CD4-positive, alpha-beta T cell (primary cell): ENCODE measurements at regions not wholly inside any gene's neighbourhood (a gene's known extent, or its start where the extent isn't known, plus 50 kb on each side); places are given as distances from the start of the nearest gene placed in this dataset.
"Not testable (repeated sequence)": the region's sequence is repeated elsewhere in the genome, so short reads cannot be mapped to it uniquely, and the experiment has no call there.

Source experiments
- ATAC-seq: fragments of 200-7000 bp; cut with Tn5 transposase; one replicate; pipeline ENCODE4 v1.10.0; 2022; ENCODE audit warnings: mild to moderate bottlenecking; ENCODE audit not compliant: poor library complexity
- CTCF ChIA-PET: fragments of 350-600 bp; sonication (Branson Sonifier 250); formaldehyde crosslinking; loops from one replicate; lab custom pipeline; 2021; ENCODE audit warnings: antibody characterized with exemption, inconsistent platforms; lab: Charles Lee
- POLR2A ChIA-PET: fragments of 350-600 bp; sonication (Branson Sonifier 250); formaldehyde crosslinking; loops from one replicate; lab custom pipeline; 2021; ENCODE audit warnings: antibody characterized with exemption, inconsistent platforms; lab: Charles Lee
- DNase-seq, 14 experiments: peaks; one replicate each; pipeline ENCODE4 v3.0.0-alpha.2; 2013 to 2020; ENCODE audit warnings: mixed read lengths in 2 of 14
- H3K27ac ChIP-seq, 2 donors: one replicate each; pipeline versions ENCODE4 v1.5.1 to v1.7.0; 2013; ENCODE audit warnings: low read length in 2 of 2, low read depth in 1 of 2, mild to moderate bottlenecking in 1 of 2
- H3K27me3 ChIP-seq, 2 experiments: 1 replicate in 1 of 2; 2 replicates in 1 of 2; pipeline versions ENCODE4 v1.6.1 to v1.7.0; 2013; ENCODE audit warnings: low read length in 2 of 2, control low read depth in 1 of 2, mild to moderate bottlenecking in 1 of 2, moderate library complexity in 1 of 2; ENCODE audit not compliant: insufficient read depth in 2 of 2, control insufficient read depth in 1 of 2
- H3K36me3 ChIP-seq: one replicate; pipeline ENCODE4 v1.6.1; 2013; ENCODE audit warnings: low read length, control low read depth; ENCODE audit not compliant: insufficient read depth
- H3K4me1 ChIP-seq: one replicate; pipeline ENCODE4 v1.6.1; 2013; ENCODE audit warnings: low read length, control low read depth; ENCODE audit not compliant: insufficient read depth
- H3K4me3 ChIP-seq: one replicate; pipeline ENCODE4 v1.5.1; 2013; ENCODE audit warnings: mild to moderate bottlenecking, low read length, moderate library complexity
- H3K9me3 ChIP-seq, 2 experiments: 1 replicate in 1 of 2; 2 replicates in 1 of 2; pipeline versions ENCODE4 v1.6.1 to v1.7.0; 2013; ENCODE audit warnings: low read length in 2 of 2, mild to moderate bottlenecking in 2 of 2, control low read depth in 1 of 2, moderate library complexity in 1 of 2; ENCODE audit not compliant: control insufficient read depth in 1 of 2, insufficient read depth in 1 of 2
- H3K27ac Mint-ChIP-seq: one replicate; pipeline ENCODE4 v1.8.0; 2020; ENCODE audit warnings: mixed read lengths
- H3K27me3 Mint-ChIP-seq: one replicate; pipeline ENCODE4 v1.8.0; 2021; ENCODE audit warnings: mixed read lengths
- H3K36me3 Mint-ChIP-seq: one replicate; pipeline ENCODE4 v1.8.0; 2021; ENCODE audit warnings: low read depth, mixed read lengths
- H3K4me1 Mint-ChIP-seq: one replicate; pipeline ENCODE4 v1.8.0; 2021; ENCODE audit warnings: low read depth, mixed read lengths
- H3K4me3 Mint-ChIP-seq: one replicate; pipeline ENCODE4 v1.8.0; 2020; ENCODE audit warnings: mild to moderate bottlenecking, mixed read lengths
- H3K9me3 Mint-ChIP-seq: one replicate; pipeline ENCODE4 v1.8.0; 2020; ENCODE audit warnings: mixed read lengths
- intact Hi-C, 2 experiments: fragments of 100-400 bp; cut with DNase I in 1 of 2; cut with micrococcal nuclease in 1 of 2; formaldehyde crosslinking; loops; one replicate each; pipeline versions ENCODE4 v1.15.1 to v1.9.0; 2023 to 2025; cut with DNase I, micrococcal nuclease

- ATAC-seq, H3K4me3 Mint-ChIP-seq, H3K9me3 Mint-ChIP-seq, POLR2A ChIA-PET, H3K27ac Mint-ChIP-seq, CTCF ChIA-PET, H3K36me3 Mint-ChIP-seq, H3K27me3 Mint-ChIP-seq, H3K4me3 ChIP-seq, H3K36me3 ChIP-seq, H3K27ac ChIP-seq, H3K4me1 ChIP-seq, intact Hi-C loops, H3K27me3 ChIP-seq, H3K4me1 Mint-ChIP-seq: not testable (repeated sequence)
- H3K9me3 ChIP-seq: peaks cover 0 to 41% of the 10 kb centered on the region in 2 experiments
- DNase-seq: peak in 1 of 14 experiments; percentile 29
These were observed 88.1 kb downstream of the KCNJ18 start for GRCh38 chr17:21780293-21780888.

- DNase-seq, H3K27me3 Mint-ChIP-seq, H3K9me3 Mint-ChIP-seq, H3K4me1 ChIP-seq, H3K4me1 Mint-ChIP-seq, H3K27me3 ChIP-seq, intact Hi-C loops, H3K36me3 ChIP-seq, H3K36me3 Mint-ChIP-seq, POLR2A ChIA-PET, ATAC-seq, H3K27ac ChIP-seq, H3K4me3 ChIP-seq, H3K27ac Mint-ChIP-seq, H3K4me3 Mint-ChIP-seq, CTCF ChIA-PET: not testable (repeated sequence)
- peaks cover 0 to 34% of the 10 kb centered on the region in 2 experiments for H3K9me3 ChIP-seq
These were observed 88.8 kb downstream of the KCNJ18 start for GRCh38 chr17:21780919-21781665.

GRCh38 chr17:21781666-21782024, 89.3 kb downstream of the KCNJ18 start:
- H3K4me3 Mint-ChIP-seq, H3K4me1 ChIP-seq, POLR2A ChIA-PET, H3K27ac Mint-ChIP-seq, H3K4me3 ChIP-seq, H3K4me1 Mint-ChIP-seq, ATAC-seq, H3K27me3 Mint-ChIP-seq, H3K27me3 ChIP-seq, H3K36me3 Mint-ChIP-seq, intact Hi-C loops, H3K27ac ChIP-seq, CTCF ChIA-PET, H3K9me3 Mint-ChIP-seq, H3K36me3 ChIP-seq: not testable (repeated sequence)
- DNase-seq: peak in 1 of 14 experiments; percentile 1
- peaks cover 0 to 31% of the 10 kb centered on the region in 2 experiments for H3K9me3 ChIP-seq

- H3K27ac ChIP-seq, intact Hi-C loops, H3K36me3 ChIP-seq, H3K36me3 Mint-ChIP-seq, H3K27me3 ChIP-seq, POLR2A ChIA-PET, ATAC-seq, CTCF ChIA-PET, H3K9me3 Mint-ChIP-seq, H3K27me3 Mint-ChIP-seq, H3K27ac Mint-ChIP-seq, H3K4me1 ChIP-seq, H3K4me3 Mint-ChIP-seq, H3K4me3 ChIP-seq, H3K4me1 Mint-ChIP-seq: not testable (repeated sequence)
- peaks cover 0 to 27% of the 10 kb centered on the region in 2 experiments for H3K9me3 ChIP-seq
- DNase-seq: peak in 1 of 14 experiments; percentile 1
These were observed 89.8 kb downstream of the KCNJ18 start for GRCh38 chr17:21782107-21782506.

- H3K9me3 Mint-ChIP-seq, H3K4me3 ChIP-seq, H3K27me3 ChIP-seq, H3K36me3 ChIP-seq, H3K27me3 Mint-ChIP-seq, POLR2A ChIA-PET, ATAC-seq, H3K4me1 ChIP-seq, H3K36me3 Mint-ChIP-seq, CTCF ChIA-PET, H3K4me3 Mint-ChIP-seq, intact Hi-C loops, H3K27ac Mint-ChIP-seq, H3K4me1 Mint-ChIP-seq, DNase-seq, H3K27ac ChIP-seq: not testable (repeated sequence)
- peaks cover 0 to 22% of the 10 kb centered on the region in 2 experiments for H3K9me3 ChIP-seq
These were observed 90.3 kb downstream of the KCNJ18 start for GRCh38 chr17:21782604-21783003.

- H3K27me3 ChIP-seq, H3K9me3 Mint-ChIP-seq, H3K4me1 Mint-ChIP-seq, H3K27me3 Mint-ChIP-seq, H3K27ac ChIP-seq, H3K4me1 ChIP-seq, H3K4me3 Mint-ChIP-seq, H3K36me3 ChIP-seq, H3K4me3 ChIP-seq, H3K27ac Mint-ChIP-seq, H3K36me3 Mint-ChIP-seq, ATAC-seq, POLR2A ChIA-PET, CTCF ChIA-PET, intact Hi-C loops: not testable (repeated sequence)
- peaks cover 0 to 22% of the 10 kb centered on the region in 2 experiments for H3K9me3 ChIP-seq
- peak in 1 of 14 experiments; percentile 1 for DNase-seq
These were observed 90.7 kb downstream of the KCNJ18 start for GRCh38 chr17:21783017-21783416.

GRCh38 chr17:21814272-21814671, 121.9 kb downstream of the KCNJ18 start:
- H3K27ac Mint-ChIP-seq, H3K27me3 Mint-ChIP-seq, H3K27ac ChIP-seq, H3K4me3 ChIP-seq, H3K9me3 Mint-ChIP-seq, H3K36me3 Mint-ChIP-seq, CTCF ChIA-PET, DNase-seq, H3K4me3 Mint-ChIP-seq, H3K4me1 Mint-ChIP-seq, H3K36me3 ChIP-seq, intact Hi-C loops, ATAC-seq, POLR2A ChIA-PET, H3K27me3 ChIP-seq, H3K4me1 ChIP-seq: not testable (repeated sequence)
- peaks cover 3 to 35% of the 10 kb centered on the region in 2 experiments for H3K9me3 ChIP-seq
